HG02970 (cell line): ENCODE measurements at regions not wholly inside any gene's neighbourhood (a gene's known extent, or its start where the extent isn't known, plus 50 kb on each side); places are given as distances from the start of the nearest gene placed in this dataset.

ENCODE experiments used
- ATAC-seq: cut with Tn5 transposase; IDR thresholded peaks from one replicate; pipeline ENCODE4 v1.9.1; 2021; ENCODE audit warnings: mild to moderate bottlenecking, moderate library complexity, moderate number of reproducible peaks; ENCODE audit not compliant: unreplicated experiment, low FRiP score

- no peak for ATAC-seq
Observed at GRCh38 chr12:124461851-124462623, 105.4 kb downstream of the NCOR2 start.

- ATAC-seq, result no peak
Observed at GRCh38 chr12:124461241-124461673, 106.2 kb downstream of the NCOR2 start.

- no peak for ATAC-seq
Observed at GRCh38 chr12:124460771-124461170, 106.6 kb downstream of the NCOR2 start.

GRCh38 chr12:124459852-124460645 lies 107.4 kb downstream of the NCOR2 start:
- ATAC-seq, result no peak

GRCh38 chr12:124458992-124459851 lies 108.2 kb downstream of the NCOR2 start:
- no peak for ATAC-seq

GRCh38 chr12:124458220-124458991 lies 109.0 kb downstream of the NCOR2 start:
- ATAC-seq, result no peak

GRCh38 chr12:124457287-124458219 lies 109.9 kb downstream of the NCOR2 start:
- no peak for ATAC-seq

GRCh38 chr12:124456652-124457152 lies 110.7 kb downstream of the NCOR2 start:
- no peak for ATAC-seq

- ATAC-seq, result no peak
Observed at GRCh38 chr12:124456133-124456651, 111.2 kb downstream of the NCOR2 start.

- no peak for ATAC-seq
Observed at GRCh38 chr12:124455336-124455735, 112.1 kb downstream of the NCOR2 start.

GRCh38 chr12:124454735-124455134 lies 112.7 kb downstream of the NCOR2 start:
- no peak for ATAC-seq

GRCh38 chr12:124454352-124454725 lies 113.1 kb downstream of the NCOR2 start:
- ATAC-seq, result no peak

- peak; percentile 49 for ATAC-seq
Observed at GRCh38 chr12:124453419-124454351, 113.7 kb downstream of the NCOR2 start.

- ATAC-seq, result no peak
Observed at GRCh38 chr12:124452576-124453331, 114.7 kb downstream of the NCOR2 start.

GRCh38 chr12:124451637-124452243 lies 115.7 kb downstream of the NCOR2 start:
- no peak for ATAC-seq

GRCh38 chr12:124451016-124451415 lies 116.4 kb downstream of the NCOR2 start:
- ATAC-seq, result no peak
